ENCODE measurements at regions not wholly inside any gene's neighbourhood (a gene's known extent, or its start where the extent isn't known, plus 50 kb on each side); places are given as distances from the start of the nearest gene placed in this dataset.

DNA sequence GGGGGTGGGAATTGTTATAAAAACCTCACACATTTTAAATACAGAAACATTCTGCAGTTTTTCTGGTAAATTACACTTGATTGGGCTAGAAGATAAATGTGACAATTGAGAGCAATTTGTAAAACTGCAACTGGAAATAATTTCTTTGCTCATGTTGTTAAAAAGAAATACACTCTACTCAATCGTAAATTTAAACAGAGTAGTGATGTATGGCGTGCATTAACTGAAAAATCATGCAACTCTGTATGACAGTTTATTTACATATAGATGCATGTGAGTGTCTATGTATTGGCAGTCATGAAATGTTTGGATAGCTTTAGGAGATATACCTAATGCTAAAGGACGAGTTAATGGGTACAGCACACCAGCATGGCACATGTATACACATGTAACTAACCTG, 554.9 kb downstream of the PRELID2 start:
- ATAC-seq: no peak
- Mint-ChIP-seq H3K9me3 (peaks cover 0 to 13% (median 2%) of the 10 kb centered on the region in 9 donors), H3K36me3 (no peaks in the 10 kb centered on the region), H3K4me3 (no peak overlapping the region), H3K4me1 (no peaks in the 10 kb centered on the region), H3K27ac (no peak overlapping the region), H3K27me3 (no peaks in the 10 kb centered on the region)
- POLR2A ChIA-PET: no interaction called here
- DNase-seq: no peak

DNA sequence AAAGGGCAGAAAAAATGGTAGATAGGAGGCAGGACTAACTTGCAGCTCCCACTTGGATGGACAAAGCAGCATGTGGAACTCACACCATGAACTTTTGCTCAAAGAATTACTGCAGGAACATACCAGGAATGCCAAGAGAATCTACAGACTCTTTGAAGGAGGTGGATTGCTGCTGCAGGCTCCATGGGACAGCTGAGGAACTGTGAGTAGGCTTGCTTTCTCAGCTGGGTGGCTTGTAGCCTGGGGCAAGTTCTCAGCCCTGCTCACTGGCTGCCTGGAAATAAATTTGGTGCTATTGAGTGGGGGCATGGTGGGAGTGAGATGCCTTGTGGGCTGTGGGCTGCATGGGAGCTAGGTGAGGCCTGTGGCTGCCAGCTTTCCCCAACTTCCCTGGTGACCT, 574.5 kb downstream of the PRELID2 start:
- Mint-ChIP-seq H3K36me3 (peaks cover 0 to 4% (median 0%) of the 10 kb centered on the region in 3 donors), H3K27ac (no peak overlapping the region), H3K4me1 (no peaks in the 10 kb centered on the region), H3K9me3 (peaks cover 6 to 29% (median 17%) of the 10 kb centered on the region in 9 donors), H3K27me3 (peaks cover 0 to 3% (median 0%) of the 10 kb centered on the region in 5 donors), H3K4me3 (no peak overlapping the region)
- POLR2A ChIA-PET: no interaction called here
- no peak for DNase-seq
- no peak for ATAC-seq

DNA sequence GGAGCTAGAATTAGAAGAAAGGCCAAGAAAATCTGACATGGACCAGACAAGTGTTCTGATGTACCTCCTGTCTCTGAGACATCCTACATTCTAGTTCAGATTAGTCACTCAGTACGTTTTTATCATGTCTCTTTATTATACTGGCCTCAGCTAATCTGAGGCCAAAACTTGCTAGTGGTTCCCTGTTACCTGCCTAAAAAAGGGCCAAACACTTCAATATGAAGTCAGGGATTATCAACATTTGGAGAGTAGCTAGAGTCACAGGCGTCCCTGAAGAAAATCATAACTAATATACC, 587.4 kb downstream of the PRELID2 start:
- POLR2A ChIA-PET: no interaction called here
- no peak for DNase-seq
- no peaks in the 10 kb centered on the region for H3K36me3 Mint-ChIP-seq
- peaks cover 0 to 10% (median 3%) of the 10 kb centered on the region in 9 donors for H3K9me3 Mint-ChIP-seq
- no peak overlapping the region for H3K27ac Mint-ChIP-seq
- peaks cover 0 to 4% (median 0%) of the 10 kb centered on the region in 5 donors for H3K27me3 Mint-ChIP-seq
- no peaks in the 10 kb centered on the region for H3K4me1 Mint-ChIP-seq
- no peak for ATAC-seq
- no peak overlapping the region for H3K4me3 Mint-ChIP-seq

DNA sequence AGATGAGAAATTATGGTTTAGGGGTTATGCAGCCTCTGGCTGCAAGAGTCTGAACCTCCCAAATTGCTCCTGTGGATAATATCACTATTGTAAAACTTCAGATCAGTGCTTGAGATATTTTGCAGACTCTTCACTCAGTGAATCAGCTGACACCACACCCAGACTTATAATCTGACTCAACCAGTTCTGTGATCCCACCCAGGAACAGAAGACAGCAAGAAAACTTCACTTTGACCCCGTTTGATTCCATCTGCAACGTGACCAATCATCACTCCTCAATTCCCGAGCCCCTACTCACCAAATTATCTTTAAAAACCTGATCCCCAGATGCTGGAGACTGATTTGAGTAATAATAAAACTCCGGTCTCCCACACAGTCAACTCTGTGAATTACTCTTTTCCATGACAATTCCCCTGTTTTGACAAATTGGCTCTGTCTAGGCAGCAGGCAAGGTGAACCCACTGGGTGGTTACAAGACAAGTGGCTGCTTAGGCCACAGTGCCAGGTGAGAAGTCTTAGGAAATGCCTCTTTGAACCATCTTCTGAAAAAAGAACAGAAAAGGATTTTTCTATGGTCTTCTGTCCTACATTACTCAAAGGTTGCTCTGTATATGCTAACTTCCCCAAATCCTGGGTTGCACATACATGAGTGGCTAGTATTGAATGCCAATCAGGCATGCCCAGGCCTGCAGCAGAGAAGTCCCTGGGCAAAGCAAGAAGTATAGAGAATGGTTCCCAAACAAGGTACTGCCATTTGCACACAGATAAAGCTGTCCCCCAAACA, 588.0 kb downstream of the PRELID2 start:
- H3K36me3 Mint-ChIP-seq: no peaks in the 10 kb centered on the region
- DNase-seq (no peak), ATAC-seq (no peak)
- H3K9me3 Mint-ChIP-seq: peaks cover 0 to 8% (median 3%) of the 10 kb centered on the region in 9 donors
- POLR2A ChIA-PET: no interaction called here
- H3K4me3 Mint-ChIP-seq: peak overlapping the region in 1 of 10 donors; percentile 31
- H3K4me1 Mint-ChIP-seq: no peaks in the 10 kb centered on the region
- no peak overlapping the region for H3K27ac Mint-ChIP-seq
- H3K27me3 Mint-ChIP-seq: peaks cover 0 to 4% (median 0%) of the 10 kb centered on the region in 5 donors

DNA sequence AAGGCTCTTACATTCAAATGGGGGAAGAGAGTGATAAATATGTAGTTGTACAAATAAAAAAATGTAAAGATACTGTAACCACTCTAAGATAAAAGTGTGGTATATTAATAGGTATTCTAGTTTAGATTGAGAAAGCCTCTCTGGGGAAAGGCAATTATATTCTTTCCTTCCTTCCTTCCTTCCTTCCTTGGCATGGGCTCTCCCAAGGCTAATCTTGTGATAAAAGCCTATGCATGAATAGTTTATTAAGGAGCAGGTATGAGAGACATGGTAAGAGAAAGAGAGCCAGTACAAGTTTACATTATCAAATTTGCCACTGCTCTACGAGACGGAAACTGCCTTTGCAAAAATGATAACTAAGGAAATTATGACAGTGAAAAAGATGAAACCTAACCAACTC, 588.8 kb downstream of the PRELID2 start:
- no peaks in the 10 kb centered on the region for H3K36me3 Mint-ChIP-seq
- no peaks in the 10 kb centered on the region for H3K27me3 Mint-ChIP-seq
- DNase-seq: no peak
- no peak overlapping the region for H3K4me3 Mint-ChIP-seq
- no peak overlapping the region for H3K27ac Mint-ChIP-seq
- peaks cover 0 to 3% (median 1%) of the 10 kb centered on the region in 9 donors for H3K9me3 Mint-ChIP-seq
- POLR2A ChIA-PET: no interaction called here
- ATAC-seq: no peak
- no peaks in the 10 kb centered on the region for H3K4me1 Mint-ChIP-seq

DNA sequence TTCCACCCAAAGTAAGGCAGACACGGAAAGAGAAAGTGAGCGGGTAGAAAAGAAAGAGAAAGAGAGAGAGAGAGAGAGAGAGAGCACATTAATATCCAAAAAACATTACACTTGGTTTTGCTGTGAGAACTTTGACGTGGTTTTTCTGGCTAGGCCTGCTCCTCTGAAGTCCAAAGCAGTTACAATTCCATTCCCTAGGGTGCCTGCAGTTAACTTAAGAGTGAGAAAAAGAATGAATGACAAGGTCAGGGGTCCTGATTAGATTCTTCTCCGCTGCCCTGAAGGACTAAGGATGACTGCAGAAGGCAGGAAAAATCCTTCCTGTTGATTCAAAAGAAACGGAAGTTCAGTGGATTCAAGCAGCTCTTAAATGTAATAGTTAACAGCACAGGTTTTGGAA, 589.8 kb downstream of the PRELID2 start:
- Mint-ChIP-seq H3K9me3 (peaks cover 0 to 2% (median 0%) of the 10 kb centered on the region in 9 donors), H3K27me3 (no peaks in the 10 kb centered on the region), H3K4me3 (no peak overlapping the region), H3K27ac (no peak overlapping the region), H3K36me3 (no peaks in the 10 kb centered on the region), H3K4me1 (no peaks in the 10 kb centered on the region)
- ATAC-seq (no peak), DNase-seq (no peak)
- POLR2A ChIA-PET: no interaction called here

DNA sequence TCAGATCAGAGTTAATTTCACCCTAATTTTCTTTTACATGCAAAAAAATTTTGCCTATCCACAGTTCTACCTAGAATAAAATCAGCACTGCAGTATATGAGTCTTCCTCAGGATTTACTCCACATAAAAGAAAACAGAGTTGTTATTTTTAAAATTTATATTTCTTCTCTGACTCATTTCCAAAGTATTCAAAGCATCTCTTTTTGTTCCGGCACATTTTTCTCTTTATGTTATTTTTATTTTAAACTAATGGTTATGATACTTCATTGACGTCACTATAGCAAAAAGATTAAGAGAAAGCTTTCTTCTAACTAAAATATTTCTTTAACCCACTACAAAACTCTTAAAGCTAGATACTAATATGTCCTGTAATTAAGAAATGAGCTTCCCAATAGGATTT, 590.4 kb downstream of the PRELID2 start:
- H3K4me1 Mint-ChIP-seq: no peaks in the 10 kb centered on the region
- DNase-seq (no peak), ATAC-seq (no peak)
- no peaks in the 10 kb centered on the region for H3K27me3 Mint-ChIP-seq
- H3K27ac Mint-ChIP-seq: no peak overlapping the region
- H3K36me3 Mint-ChIP-seq: no peaks in the 10 kb centered on the region
- H3K9me3 Mint-ChIP-seq: peaks cover 0 to 2% (median 0%) of the 10 kb centered on the region in 9 donors
- no peak overlapping the region for H3K4me3 Mint-ChIP-seq
- POLR2A ChIA-PET: no interaction called here

DNA sequence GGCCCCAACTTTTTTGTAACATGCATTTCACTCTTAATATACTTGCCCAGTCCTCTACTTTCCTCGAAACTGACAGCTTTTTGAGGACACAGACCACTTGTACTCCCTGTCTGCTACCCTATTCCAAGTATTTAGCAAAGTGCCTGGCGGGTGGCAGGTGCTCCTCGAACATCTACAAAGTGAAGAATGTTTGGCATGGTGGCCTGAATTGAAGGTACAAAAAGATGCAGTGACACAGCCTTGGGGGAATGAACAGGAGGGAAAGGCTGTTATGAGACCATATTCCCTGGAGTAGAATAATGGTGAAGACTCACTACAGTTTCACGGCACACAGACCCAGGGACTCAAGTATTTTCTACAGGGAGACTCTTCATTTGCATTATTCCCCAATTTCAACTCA, 590.9 kb downstream of the PRELID2 start:
- Mint-ChIP-seq H3K9me3 (peaks cover 0 to 2% (median 0%) of the 10 kb centered on the region in 9 donors), H3K27ac (no peak overlapping the region), H3K27me3 (no peaks in the 10 kb centered on the region), H3K4me1 (no peaks in the 10 kb centered on the region), H3K36me3 (no peaks in the 10 kb centered on the region), H3K4me3 (no peak overlapping the region)
- DNase-seq (no peak), ATAC-seq (no peak)
- POLR2A ChIA-PET: no interaction called here

DNA sequence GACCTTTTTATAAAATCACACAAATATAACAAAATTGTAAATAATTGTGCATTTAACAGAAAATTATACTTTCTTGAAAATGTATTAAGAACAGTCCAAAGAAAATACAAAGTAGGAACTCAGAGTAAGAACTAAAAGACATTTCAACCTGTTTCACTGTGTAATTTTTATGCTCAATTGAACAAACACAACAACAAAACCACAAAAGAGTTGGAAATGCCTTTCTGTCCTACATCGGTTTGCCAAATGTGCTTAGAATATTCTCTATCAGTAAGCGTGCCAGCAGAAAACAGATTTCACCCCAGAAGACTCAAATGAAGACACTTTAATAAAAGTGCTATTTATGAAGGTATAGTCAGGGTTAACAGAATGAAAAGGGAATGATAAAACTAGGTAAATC, 592.1 kb downstream of the PRELID2 start:
- H3K27ac Mint-ChIP-seq: no peak overlapping the region
- POLR2A ChIA-PET: no interaction called here
- H3K4me3 Mint-ChIP-seq: no peak overlapping the region
- H3K36me3 Mint-ChIP-seq: no peaks in the 10 kb centered on the region
- peaks cover 0 to 10% (median 0%) of the 10 kb centered on the region in 9 donors for H3K9me3 Mint-ChIP-seq
- no peaks in the 10 kb centered on the region for H3K4me1 Mint-ChIP-seq
- DNase-seq: no peak
- no peak for ATAC-seq
- H3K27me3 Mint-ChIP-seq: no peaks in the 10 kb centered on the region

DNA sequence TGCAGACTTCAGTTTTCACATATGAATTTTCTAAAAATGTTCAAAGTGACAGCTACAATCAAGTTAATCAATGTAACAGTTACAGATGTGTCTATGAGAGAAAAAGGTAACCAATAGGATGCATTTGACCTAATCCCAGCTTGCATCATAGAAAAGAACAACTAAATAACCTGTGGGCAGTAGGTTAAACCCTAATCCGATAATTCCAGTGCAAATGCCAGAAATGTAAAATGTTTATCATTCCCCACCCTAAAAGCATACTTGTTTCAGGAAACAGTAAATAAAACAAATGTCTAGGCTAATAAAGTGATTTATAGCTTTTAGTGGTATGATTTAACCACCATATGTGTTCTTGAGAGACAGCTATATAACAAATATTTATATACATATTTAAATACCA, 592.6 kb downstream of the PRELID2 start:
- Mint-ChIP-seq H3K36me3 (no peaks in the 10 kb centered on the region), H3K4me3 (no peak overlapping the region), H3K9me3 (peaks cover 0 to 15% (median 1%) of the 10 kb centered on the region in 9 donors), H3K4me1 (no peaks in the 10 kb centered on the region), H3K27ac (no peak overlapping the region), H3K27me3 (no peaks in the 10 kb centered on the region)
- DNase-seq: no peak
- ATAC-seq: no peak
- POLR2A ChIA-PET: no interaction called here

DNA sequence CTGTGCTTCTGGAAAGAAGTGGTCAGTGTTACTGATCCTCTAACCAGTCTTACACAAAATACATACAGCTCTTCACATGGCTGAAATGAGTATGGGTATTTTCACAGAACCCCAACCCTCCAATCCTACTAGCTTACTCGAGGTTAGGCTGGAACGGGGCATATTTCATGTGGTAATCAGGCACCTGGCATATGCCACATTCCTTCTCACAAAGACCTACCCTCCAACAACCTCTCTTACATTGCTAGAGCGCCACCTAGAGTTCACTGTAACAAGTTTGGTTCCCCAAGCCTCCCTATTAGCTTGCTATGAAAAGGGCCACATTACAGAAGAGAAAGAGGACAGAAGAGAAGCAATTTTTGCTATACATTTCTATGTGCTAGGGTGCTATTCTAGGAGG, 597.3 kb downstream of the PRELID2 start:
- Mint-ChIP-seq H3K27ac (no peak overlapping the region), H3K36me3 (no peaks in the 10 kb centered on the region), H3K27me3 (no peaks in the 10 kb centered on the region), H3K4me3 (no peak overlapping the region), H3K9me3 (peaks cover 0 to 24% (median 0%) of the 10 kb centered on the region in 9 donors), H3K4me1 (no peaks in the 10 kb centered on the region)
- DNase-seq (no peak), ATAC-seq (no peak)
- POLR2A ChIA-PET: no interaction called here

DNA sequence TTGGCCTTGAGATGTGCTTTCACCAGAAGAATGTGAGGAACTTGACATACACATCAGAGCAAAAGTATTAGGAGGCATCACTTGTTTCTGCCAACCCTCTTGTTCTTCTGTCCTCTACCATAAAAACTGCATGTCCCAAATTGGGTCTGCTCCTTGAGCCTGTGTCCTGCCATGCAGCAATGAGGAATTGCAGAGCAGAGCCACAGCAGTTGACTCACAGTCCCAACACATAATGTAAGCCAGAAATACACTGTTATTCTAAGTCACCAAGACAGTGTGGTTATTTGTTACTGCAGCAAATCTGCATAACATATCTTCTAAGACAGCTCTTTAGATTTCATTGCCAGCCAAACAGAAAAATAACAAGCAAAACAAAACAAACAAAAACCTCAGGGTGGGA, 598.2 kb downstream of the PRELID2 start:
- no peak overlapping the region for H3K27ac Mint-ChIP-seq
- ATAC-seq (no peak), DNase-seq (no peak)
- peaks cover 0 to 24% (median 0%) of the 10 kb centered on the region in 9 donors for H3K9me3 Mint-ChIP-seq
- no peaks in the 10 kb centered on the region for H3K36me3 Mint-ChIP-seq
- H3K27me3 Mint-ChIP-seq: no peaks in the 10 kb centered on the region
- no peak overlapping the region for H3K4me3 Mint-ChIP-seq
- no peaks in the 10 kb centered on the region for H3K4me1 Mint-ChIP-seq
- POLR2A ChIA-PET: no interaction called here

DNA sequence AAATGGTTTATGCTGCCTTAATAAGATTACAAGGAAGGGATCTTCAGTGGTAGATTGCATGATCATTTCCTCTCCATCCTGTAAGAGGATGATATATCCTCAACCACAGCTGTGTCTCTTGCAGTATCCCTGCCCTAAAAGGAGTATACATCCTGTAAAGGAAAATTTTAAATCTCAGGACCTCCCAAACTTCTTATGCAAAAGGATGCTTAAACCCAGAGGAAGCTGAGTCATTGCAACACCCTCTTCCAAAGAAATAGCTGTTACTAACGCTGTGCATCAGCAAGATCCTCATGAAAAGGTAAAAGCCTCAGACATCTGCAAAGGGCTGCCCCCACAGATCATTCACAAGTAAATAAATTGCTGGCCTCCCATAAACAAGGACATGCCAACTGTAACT, 599.0 kb downstream of the PRELID2 start:
- Mint-ChIP-seq H3K4me1 (no peaks in the 10 kb centered on the region), H3K27me3 (no peaks in the 10 kb centered on the region), H3K36me3 (no peaks in the 10 kb centered on the region), H3K9me3 (peaks cover 0 to 24% (median 0%) of the 10 kb centered on the region in 9 donors), H3K4me3 (no peak overlapping the region), H3K27ac (no peak overlapping the region)
- POLR2A ChIA-PET: no interaction called here
- no peak for ATAC-seq
- no peak for DNase-seq

DNA sequence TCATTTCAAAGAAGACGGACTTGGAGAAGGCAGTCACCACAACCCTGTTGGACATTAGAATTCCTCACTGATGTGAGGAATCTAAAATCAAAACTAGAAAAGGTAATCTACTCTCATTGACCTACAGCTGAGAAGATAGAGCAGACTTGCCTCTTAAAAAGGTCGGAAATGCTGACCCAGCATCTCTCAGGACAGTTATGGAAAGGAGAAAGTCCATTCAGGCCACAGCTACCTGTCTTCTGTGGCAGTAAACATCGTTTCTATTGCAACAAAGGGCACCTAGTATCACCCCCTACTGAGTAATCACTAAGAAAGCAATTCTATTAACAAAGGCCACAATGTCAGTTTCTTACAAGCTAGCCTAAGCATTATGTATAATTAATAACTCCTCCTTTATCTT, 601.7 kb downstream of the PRELID2 start:
- Mint-ChIP-seq H3K9me3 (peaks cover 0 to 19% (median 0%) of the 10 kb centered on the region in 9 donors), H3K4me3 (no peak overlapping the region), H3K4me1 (no peaks in the 10 kb centered on the region), H3K27me3 (no peaks in the 10 kb centered on the region), H3K36me3 (no peaks in the 10 kb centered on the region), H3K27ac (no peak overlapping the region)
- DNase-seq (no peak), ATAC-seq (no peak)
- POLR2A ChIA-PET: no interaction called here
